Fibroblast of lung (primary cell): ENCODE measurements at regions not wholly inside any gene's neighbourhood (a gene's known extent, or its start where the extent isn't known, plus 50 kb on each side); places are given as distances from the start of the nearest gene placed in this dataset.
"Not testable (repeated sequence)": the region's sequence is repeated elsewhere in the genome, so short reads cannot be mapped to it uniquely, and the experiment has no call there.

Source experiments
- DNase-seq, 2 donors: peaks; one replicate each; pipeline versions ENCODE4 v3.0.0 to v3.0.0-alpha.2; 2010; ENCODE audit warnings: low read depth in 2 of 2
- H2AFZ ChIP-seq: 2 replicates; pipeline ENCODE4 v1.5.1; 2012; ENCODE audit warnings: low read length, control low read depth, inconsistent platforms
- H3K27ac ChIP-seq: 2 replicates; pipeline ENCODE4 v1.5.1; 2011; ENCODE audit warnings: low read length, control low read depth; ENCODE audit not compliant: insufficient read depth
- H3K27me3 ChIP-seq: 2 replicates; pipeline ENCODE4 v1.5.1; 2011; ENCODE audit warnings: mild to moderate bottlenecking, low read length; ENCODE audit not compliant: control insufficient read depth, insufficient read depth
- H3K36me3 ChIP-seq: 2 replicates; pipeline ENCODE4 v1.5.1; 2011; ENCODE audit warnings: low read length; ENCODE audit not compliant: control insufficient read depth, insufficient read depth
- H3K4me1 ChIP-seq: 2 replicates; pipeline ENCODE4 v1.5.1; 2011; ENCODE audit warnings: low read length; ENCODE audit not compliant: control insufficient read depth, insufficient read depth; ENCODE audit errors: extremely low read depth
- H3K4me2 ChIP-seq: 2 replicates; pipeline ENCODE4 v1.5.1; 2011; ENCODE audit warnings: low read length, control low read depth; ENCODE audit not compliant: insufficient read depth; ENCODE audit errors: extremely low read depth
- H3K4me3 ChIP-seq, 4 experiments: fragments of 200-600 bp in 1 of 4; sonication (generic) in 1 of 4; replicated peaks in 1 of 4; 2 replicates each; pipeline ENCODE4 v1.5.1; 2011 to 2016; ENCODE audit warnings: low read length in 4 of 4, low read depth in 3 of 4, mild to moderate bottlenecking in 3 of 4, control low read depth in 2 of 4, inconsistent platforms in 1 of 4, mixed read lengths in 1 of 4; ENCODE audit not compliant: insufficient read depth in 1 of 4; ENCODE audit errors: control extremely low read depth in 1 of 4
- H3K79me2 ChIP-seq: 2 replicates; pipeline ENCODE4 v1.5.1; 2012; ENCODE audit warnings: mild to moderate bottlenecking, low read length, inconsistent platforms; ENCODE audit not compliant: control insufficient read depth, insufficient read depth
- H3K9ac ChIP-seq: 2 replicates; pipeline ENCODE4 v1.5.1; 2011; ENCODE audit warnings: mild to moderate bottlenecking, low read length, control low read depth; ENCODE audit not compliant: insufficient read depth
- H3K9me3 ChIP-seq: 2 replicates; pipeline ENCODE4 v1.5.1; 2012; ENCODE audit warnings: low read depth, low read length; ENCODE audit not compliant: control insufficient read depth, insufficient read depth
- H4K20me1 ChIP-seq: 2 replicates; pipeline ENCODE4 v1.5.1; 2011; ENCODE audit warnings: low read length; ENCODE audit not compliant: control insufficient read depth, insufficient read depth; ENCODE audit errors: extremely low read depth
- EZH2 ChIP-seq: IDR thresholded peaks from 2 replicates; pipeline ENCODE4 v1.5.1; 2012; ENCODE audit warnings: low read length, control low read depth, mild to moderate bottlenecking; ENCODE audit errors: missing control alignments
- TF ChIP-seq, protein P1 (sequence below), 2 donors: IDR thresholded peaks in 1 of 2; conservative IDR thresholded peaks in 1 of 2; 1 replicate in 1 of 2; 2 replicates in 1 of 2; pipeline ENCODE4 v1.5.1; 2011 to 2012; ENCODE audit warnings: low read length in 2 of 2, control low read depth in 1 of 2, inconsistent platforms in 1 of 2, low read depth in 1 of 2, mild to moderate bottlenecking in 1 of 2

DNA sequence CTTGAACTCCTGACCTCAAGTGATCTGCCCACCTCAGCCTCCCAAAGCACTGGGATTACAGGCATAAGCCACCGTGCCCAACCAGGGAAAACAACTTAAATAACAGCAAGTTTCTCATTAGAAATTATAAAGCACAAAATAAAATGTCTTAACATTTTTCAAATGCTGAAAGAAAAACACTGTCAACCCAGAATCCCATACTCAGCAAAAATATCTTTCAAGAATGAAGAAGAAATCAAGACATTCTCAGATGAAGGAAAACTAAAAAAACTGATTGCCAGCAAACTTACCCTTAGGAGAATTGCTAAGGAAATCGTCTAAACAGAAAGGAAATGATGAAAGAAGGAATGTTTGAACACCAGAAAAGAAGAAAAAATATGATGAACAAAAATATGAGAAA lies 191.1 kb upstream of the NR5A2 start:
- Histone ChIP-seq H3K4me1 (no peaks in the 10 kb centered on the region), H3K4me3 (no peak overlapping the region), H4K20me1 (no peaks in the 10 kb centered on the region), H3K36me3 (no peaks in the 10 kb centered on the region), H3K9me3 (no peaks in the 10 kb centered on the region), H3K9ac (no peak overlapping the region), H3K27me3 (no peaks in the 10 kb centered on the region), H2AFZ (no peak overlapping the region), H3K79me2 (no peaks in the 10 kb centered on the region), H3K4me2 (no peak overlapping the region), H3K27ac (no peak overlapping the region)
- DNase-seq: no peak
- TF ChIP-seq, protein P1, sequence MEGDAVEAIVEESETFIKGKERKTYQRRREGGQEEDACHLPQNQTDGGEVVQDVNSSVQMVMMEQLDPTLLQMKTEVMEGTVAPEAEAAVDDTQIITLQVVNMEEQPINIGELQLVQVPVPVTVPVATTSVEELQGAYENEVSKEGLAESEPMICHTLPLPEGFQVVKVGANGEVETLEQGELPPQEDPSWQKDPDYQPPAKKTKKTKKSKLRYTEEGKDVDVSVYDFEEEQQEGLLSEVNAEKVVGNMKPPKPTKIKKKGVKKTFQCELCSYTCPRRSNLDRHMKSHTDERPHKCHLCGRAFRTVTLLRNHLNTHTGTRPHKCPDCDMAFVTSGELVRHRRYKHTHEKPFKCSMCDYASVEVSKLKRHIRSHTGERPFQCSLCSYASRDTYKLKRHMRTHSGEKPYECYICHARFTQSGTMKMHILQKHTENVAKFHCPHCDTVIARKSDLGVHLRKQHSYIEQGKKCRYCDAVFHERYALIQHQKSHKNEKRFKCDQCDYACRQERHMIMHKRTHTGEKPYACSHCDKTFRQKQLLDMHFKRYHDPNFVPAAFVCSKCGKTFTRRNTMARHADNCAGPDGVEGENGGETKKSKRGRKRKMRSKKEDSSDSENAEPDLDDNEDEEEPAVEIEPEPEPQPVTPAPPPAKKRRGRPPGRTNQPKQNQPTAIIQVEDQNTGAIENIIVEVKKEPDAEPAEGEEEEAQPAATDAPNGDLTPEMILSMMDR (conservative IDR thresholded peaks at IDR 0.05 in 1 of 2, IDR thresholded peaks at IDR 0.05 in 1 of 2; ENCODE audit: low read depth in 1 of 2, low read length in 2 of 2): no peak
- no peak for TF ChIP-seq EZH2

DNA sequence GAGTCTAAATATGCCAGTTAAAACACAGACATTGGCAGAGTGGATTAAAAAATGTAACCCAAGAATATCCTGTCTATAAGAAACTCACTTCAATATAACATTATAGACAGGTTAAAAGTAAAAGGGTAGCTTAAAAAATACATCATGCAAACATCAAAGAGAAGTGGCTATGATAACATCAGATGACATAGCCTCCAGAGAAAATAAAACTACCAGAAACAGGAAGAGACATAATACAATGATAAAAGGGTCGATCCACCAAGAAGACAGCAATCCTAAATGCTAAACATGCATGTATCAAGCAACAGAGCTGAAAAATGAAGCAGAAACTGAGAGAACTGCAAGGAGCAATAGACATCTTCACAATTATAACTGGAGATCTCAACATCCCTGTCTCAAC lies 190.2 kb upstream of the NR5A2 start:
- Histone ChIP-seq H3K4me3 (no peak overlapping the region), H3K9ac (no peak overlapping the region), H3K27ac (no peak overlapping the region), H3K4me1 (no peaks in the 10 kb centered on the region), H2AFZ (no peak overlapping the region), H3K27me3 (no peaks in the 10 kb centered on the region), H4K20me1 (no peaks in the 10 kb centered on the region), H3K4me2 (no peak overlapping the region), H3K36me3 (no peaks in the 10 kb centered on the region), H3K79me2 (no peaks in the 10 kb centered on the region), H3K9me3 (no peaks in the 10 kb centered on the region)
- no peak for DNase-seq
- no peak for TF ChIP-seq EZH2
- TF ChIP-seq, protein P1 (conservative IDR thresholded peaks at IDR 0.05 in 1 of 2, IDR thresholded peaks at IDR 0.05 in 1 of 2; ENCODE audit: low read depth in 1 of 2, low read length in 2 of 2): no peak

DNA sequence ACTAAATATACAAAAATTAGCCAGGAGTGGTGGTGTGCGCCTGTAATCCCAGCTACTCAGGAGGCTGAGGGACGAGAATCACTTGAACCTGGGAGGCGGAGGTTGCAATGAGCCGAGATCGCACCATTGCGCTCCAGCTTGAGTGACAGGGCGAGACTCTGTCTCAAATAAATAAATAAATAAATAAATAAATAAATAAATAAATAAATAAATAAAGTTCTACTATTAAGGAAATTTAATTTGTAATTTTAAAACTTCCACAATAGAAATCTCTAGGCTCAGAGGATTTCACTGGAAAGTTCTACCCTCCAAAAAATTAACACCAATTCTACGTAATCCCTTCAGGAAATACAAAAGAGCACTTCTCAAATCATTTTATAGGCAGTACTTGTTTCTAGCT lies 187.9 kb upstream of the NR5A2 start:
- not testable (repeated sequence) for H4K20me1 ChIP-seq, H3K4me3 ChIP-seq, H3K4me1 ChIP-seq, H3K4me2 ChIP-seq, H3K36me3 ChIP-seq, H3K27me3 ChIP-seq, H3K9ac ChIP-seq, H2AFZ ChIP-seq, H3K79me2 ChIP-seq, DNase-seq, H3K9me3 ChIP-seq, H3K27ac ChIP-seq

DNA sequence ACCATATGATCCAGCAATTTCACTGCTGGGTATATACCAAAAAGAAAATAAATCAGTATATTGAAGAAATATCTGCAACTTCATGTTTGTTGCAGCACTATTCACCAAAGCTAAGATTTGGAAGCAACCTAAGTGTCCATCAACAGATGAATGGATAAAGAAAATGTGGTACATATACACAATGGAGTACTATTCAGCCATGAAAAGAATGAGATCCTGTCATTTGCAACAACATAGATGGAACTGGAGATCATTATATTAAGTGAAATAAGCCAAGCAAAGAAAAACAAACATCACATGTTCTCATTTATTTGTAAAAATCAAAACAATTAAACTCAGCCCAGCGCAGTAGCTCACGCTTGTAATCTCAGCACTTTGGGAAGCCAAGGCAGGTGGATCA lies 184.4 kb upstream of the NR5A2 start:
- H3K9ac ChIP-seq, H3K9me3 ChIP-seq, H3K27me3 ChIP-seq, H4K20me1 ChIP-seq, H3K4me2 ChIP-seq, H3K4me1 ChIP-seq, DNase-seq, H3K4me3 ChIP-seq, H3K79me2 ChIP-seq, H2AFZ ChIP-seq, H3K27ac ChIP-seq, H3K36me3 ChIP-seq: not testable (repeated sequence)
